ENCODE measurements at regions not wholly inside any gene's neighbourhood (a gene's known extent, or its start where the extent isn't known, plus 50 kb on each side); places are given as distances from the start of the nearest gene placed in this dataset.

DNA sequence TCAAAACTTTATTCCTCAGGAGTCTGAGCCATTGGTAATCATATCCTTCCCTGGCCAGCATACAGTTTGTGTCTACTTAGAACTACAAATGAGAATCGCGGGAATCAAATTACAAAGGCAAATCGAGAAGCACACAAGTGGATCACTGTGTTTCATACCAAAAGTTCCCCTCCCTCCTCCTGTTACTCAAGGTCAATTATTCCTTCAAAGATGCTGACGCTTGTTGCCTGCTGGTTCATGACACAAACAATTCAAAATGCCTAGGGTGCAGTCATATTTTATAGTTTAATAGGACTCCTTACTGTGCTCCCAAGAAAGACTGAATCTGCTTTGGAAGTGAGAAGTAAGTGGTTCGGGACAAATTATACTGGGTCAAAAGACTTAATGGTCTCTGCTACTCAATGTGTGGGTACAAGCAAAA is 93.0 kb upstream of the PBX1 start:
- Histone ChIP-seq H3K4me2 (ENCODE audit: low read length) (no peak overlapping the region), H3K27me3 (ENCODE audit: insufficient read depth, low read length) (no peaks in the 10 kb centered on the region), H3K4me3 (ENCODE audit: low read depth, low read length) (no peak overlapping the region), H4K12ac (ENCODE audit: low read depth, low read length) (no peak overlapping the region), H4K91ac (ENCODE audit: low read depth, low read length) (no peak overlapping the region), H3K27ac (ENCODE audit: low read depth, low read length) (no peak overlapping the region), H3K9me3 (ENCODE audit: insufficient read depth, low read depth, low read length) (no peaks in the 10 kb centered on the region), H2BK120ac (ENCODE audit: insufficient read depth, low read length, poor library complexity) (no peak overlapping the region), H3K14ac (ENCODE audit: low read length) (no peak overlapping the region), H3K9ac (ENCODE audit: low read length) (no peak overlapping the region), H3K18ac (ENCODE audit: low read length) (no peak overlapping the region), H2AK5ac (ENCODE audit: low read length) (no peak overlapping the region), H2BK5ac (ENCODE audit: low read depth, low read length, poor library complexity) (no peak overlapping the region), H2BK12ac (ENCODE audit: low read length) (no peak overlapping the region), H2AFZ (ENCODE audit: insufficient read depth, low read length, poor library complexity) (no peak overlapping the region), H3K79me2 (ENCODE audit: control insufficient read depth, insufficient read depth, low read length, poor library complexity) (no peaks in the 10 kb centered on the region), H3K23ac (ENCODE audit: low read length) (no peak overlapping the region), H4K8ac (ENCODE audit: low read depth, low read length) (no peak overlapping the region), H3K4me1 (ENCODE audit: control insufficient read depth in 1 of 2, insufficient read depth in 2 of 2, low read length in 2 of 2) (no peaks in the 10 kb centered on the region), H3K79me1 (ENCODE audit: low read length) (no peaks in the 10 kb centered on the region), H3K36me3 (ENCODE audit: control insufficient read depth in 1 of 2, insufficient read depth in 2 of 2, low read length in 2 of 2) (no peaks in the 10 kb centered on the region), H3K4ac (ENCODE audit: low read depth, low read length) (no peak overlapping the region)
- no CpG with 5 or more reads among the region's 5 CpGs for WGBS (ENCODE audit: extremely low coverage, insufficient coverage, insufficient read length)
- DNase-seq = no peak

DNA sequence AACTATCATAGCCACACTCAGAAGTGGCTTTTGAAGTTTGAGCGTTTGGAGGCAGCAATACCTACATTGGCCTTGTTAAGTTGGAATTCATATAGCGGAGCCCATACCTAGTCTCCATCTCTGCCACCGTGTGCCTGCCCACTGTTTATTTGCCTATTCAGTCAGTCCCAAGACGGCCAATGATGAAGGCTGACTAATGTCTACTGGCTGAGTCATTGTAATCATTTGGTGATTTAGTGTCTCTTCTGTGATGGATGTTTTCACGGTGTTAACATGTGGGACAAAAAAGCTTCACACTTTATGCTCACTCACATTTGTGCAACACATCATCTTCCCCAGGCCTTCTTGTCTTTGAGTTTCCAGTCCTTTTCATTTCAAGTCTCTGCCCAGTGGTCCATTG is 92.6 kb upstream of the PBX1 start:
- Histone ChIP-seq H3K79me2 (ENCODE audit: control insufficient read depth, insufficient read depth, low read length, poor library complexity) (no peaks in the 10 kb centered on the region), H3K9me3 (ENCODE audit: insufficient read depth, low read depth, low read length) (no peaks in the 10 kb centered on the region), H4K8ac (ENCODE audit: low read depth, low read length) (no peak overlapping the region), H3K18ac (ENCODE audit: low read length) (no peak overlapping the region), H3K14ac (ENCODE audit: low read length) (no peak overlapping the region), H2BK12ac (ENCODE audit: low read length) (no peak overlapping the region), H3K27me3 (ENCODE audit: insufficient read depth, low read length) (no peaks in the 10 kb centered on the region), H3K4me2 (ENCODE audit: low read length) (no peak overlapping the region), H3K27ac (ENCODE audit: low read depth, low read length) (no peak overlapping the region), H3K4me1 (ENCODE audit: control insufficient read depth in 1 of 2, insufficient read depth in 2 of 2, low read length in 2 of 2) (no peaks in the 10 kb centered on the region), H3K23ac (ENCODE audit: low read length) (no peak overlapping the region), H3K4me3 (ENCODE audit: low read depth, low read length) (no peak overlapping the region), H2AFZ (ENCODE audit: insufficient read depth, low read length, poor library complexity) (no peak overlapping the region), H4K12ac (ENCODE audit: low read depth, low read length) (no peak overlapping the region), H2BK5ac (ENCODE audit: low read depth, low read length, poor library complexity) (no peak overlapping the region), H3K79me1 (ENCODE audit: low read length) (no peaks in the 10 kb centered on the region), H3K4ac (ENCODE audit: low read depth, low read length) (no peak overlapping the region), H4K91ac (ENCODE audit: low read depth, low read length) (no peak overlapping the region), H2AK5ac (ENCODE audit: low read length) (no peak overlapping the region), H2BK120ac (ENCODE audit: insufficient read depth, low read length, poor library complexity) (no peak overlapping the region), H3K9ac (ENCODE audit: low read length) (no peak overlapping the region), H3K36me3 (ENCODE audit: control insufficient read depth in 1 of 2, insufficient read depth in 2 of 2, low read length in 2 of 2) (no peaks in the 10 kb centered on the region)
- WGBS (ENCODE audit: extremely low coverage, insufficient coverage, insufficient read length) = no CpG with 5 or more reads among the region's 5 CpGs
- no peak for DNase-seq

GRCh38 chr1:164470996-164471395 is 88.0 kb upstream of the PBX1 start:
- no peak overlapping the region for H2BK120ac ChIP-seq (ENCODE audit: insufficient read depth, low read length, poor library complexity)
- no peak overlapping the region for H2BK5ac ChIP-seq (ENCODE audit: low read depth, low read length, poor library complexity)
- peaks cover 0 to 2% of the 10 kb centered on the region in 2 experiments for H3K4me1 ChIP-seq (ENCODE audit: control insufficient read depth in 1 of 2, insufficient read depth in 2 of 2, low read length in 2 of 2)
- H3K23ac ChIP-seq (ENCODE audit: low read length) = no peak overlapping the region
- H3K4me3 ChIP-seq (ENCODE audit: low read depth, low read length) = no peak overlapping the region
- no peak overlapping the region for H2BK12ac ChIP-seq (ENCODE audit: low read length)
- no peak overlapping the region for H2AFZ ChIP-seq (ENCODE audit: insufficient read depth, low read length, poor library complexity)
- H3K27me3 ChIP-seq (ENCODE audit: insufficient read depth, low read length) = no peaks in the 10 kb centered on the region
- H3K18ac ChIP-seq (ENCODE audit: low read length) = no peak overlapping the region
- H4K8ac ChIP-seq (ENCODE audit: low read depth, low read length) = no peak overlapping the region
- no peaks in the 10 kb centered on the region for H3K9me3 ChIP-seq (ENCODE audit: insufficient read depth, low read depth, low read length)
- H4K12ac ChIP-seq (ENCODE audit: low read depth, low read length) = no peak overlapping the region
- no peak overlapping the region for H3K14ac ChIP-seq (ENCODE audit: low read length)
- H4K91ac ChIP-seq (ENCODE audit: low read depth, low read length) = no peak overlapping the region
- no CpG with 5 or more reads among the region's 5 CpGs for WGBS (ENCODE audit: extremely low coverage, insufficient coverage, insufficient read length)
- no peak overlapping the region for H3K4me2 ChIP-seq (ENCODE audit: low read length)
- H3K4ac ChIP-seq (ENCODE audit: low read depth, low read length) = no peak overlapping the region
- H3K36me3 ChIP-seq (ENCODE audit: control insufficient read depth in 1 of 2, insufficient read depth in 2 of 2, low read length in 2 of 2) = no peaks in the 10 kb centered on the region
- DNase-seq = no peak
- H2AK5ac ChIP-seq (ENCODE audit: low read length) = no peak overlapping the region
- H3K9ac ChIP-seq (ENCODE audit: low read length) = no peak overlapping the region
- no peaks in the 10 kb centered on the region for H3K79me1 ChIP-seq (ENCODE audit: low read length)
- H3K79me2 ChIP-seq (ENCODE audit: control insufficient read depth, insufficient read depth, low read length, poor library complexity) = no peaks in the 10 kb centered on the region
- no peak overlapping the region for H3K27ac ChIP-seq (ENCODE audit: low read depth, low read length)

DNA sequence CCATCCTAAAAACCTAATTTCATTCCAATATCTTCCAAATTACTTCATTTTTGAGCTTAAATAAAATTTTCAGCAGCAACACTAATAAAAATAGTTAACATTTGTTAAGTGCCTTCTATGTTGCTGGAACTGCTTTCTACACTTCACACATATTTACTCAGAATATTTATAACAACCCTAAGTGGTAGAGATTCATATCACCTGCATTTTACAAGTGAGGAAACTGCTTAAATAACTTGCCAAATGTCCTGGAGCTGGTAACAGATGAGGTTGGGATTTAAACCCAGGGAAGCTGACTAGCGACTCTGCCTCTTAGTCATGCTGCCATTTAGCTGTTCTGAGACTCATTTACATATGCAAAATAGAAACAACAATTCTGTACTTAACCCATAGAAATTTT is 86.1 kb upstream of the PBX1 start:
- Histone ChIP-seq H3K4ac (ENCODE audit: low read depth, low read length) (no peak overlapping the region), H3K9me3 (ENCODE audit: insufficient read depth, low read depth, low read length) (no peaks in the 10 kb centered on the region), H3K4me3 (ENCODE audit: low read depth, low read length) (no peak overlapping the region), H4K8ac (ENCODE audit: low read depth, low read length) (no peak overlapping the region), H3K4me2 (ENCODE audit: low read length) (no peak overlapping the region), H3K79me2 (ENCODE audit: control insufficient read depth, insufficient read depth, low read length, poor library complexity) (no peaks in the 10 kb centered on the region), H3K14ac (ENCODE audit: low read length) (no peak overlapping the region), H3K9ac (ENCODE audit: low read length) (no peak overlapping the region), H2BK5ac (ENCODE audit: low read depth, low read length, poor library complexity) (no peak overlapping the region), H4K91ac (ENCODE audit: low read depth, low read length) (no peak overlapping the region), H2AK5ac (ENCODE audit: low read length) (no peak overlapping the region), H3K4me1 (ENCODE audit: control insufficient read depth in 1 of 2, insufficient read depth in 2 of 2, low read length in 2 of 2) (peaks cover 0 to 2% of the 10 kb centered on the region in 2 experiments), H2BK12ac (ENCODE audit: low read length) (no peak overlapping the region), H3K27ac (ENCODE audit: low read depth, low read length) (no peak overlapping the region), H3K36me3 (ENCODE audit: control insufficient read depth in 1 of 2, insufficient read depth in 2 of 2, low read length in 2 of 2) (no peaks in the 10 kb centered on the region), H2AFZ (ENCODE audit: insufficient read depth, low read length, poor library complexity) (no peak overlapping the region), H3K27me3 (ENCODE audit: insufficient read depth, low read length) (no peaks in the 10 kb centered on the region), H4K12ac (ENCODE audit: low read depth, low read length) (no peak overlapping the region), H3K79me1 (ENCODE audit: low read length) (no peaks in the 10 kb centered on the region), H3K18ac (ENCODE audit: low read length) (no peak overlapping the region), H3K23ac (ENCODE audit: low read length) (no peak overlapping the region), H2BK120ac (ENCODE audit: insufficient read depth, low read length, poor library complexity) (no peak overlapping the region)
- DNase-seq = no peak
- WGBS (ENCODE audit: extremely low coverage, insufficient coverage, insufficient read length) = no CpG with 5 or more reads among the region's 1 CpG
